Activated CD4-positive, CD25-positive, alpha-beta regulatory T cell treated with anti-CD3 and anti-CD28 coated beads, Interleukin-2, amount 50 U/mL, for 72 hours (primary cell): ENCODE measurements at regions not wholly inside any gene's neighbourhood (a gene's known extent, or its start where the extent isn't known, plus 50 kb on each side); places are given as distances from the start of the nearest gene placed in this dataset.
"Not testable (repeated sequence)": the region's sequence is repeated elsewhere in the genome, so short reads cannot be mapped to it uniquely, and the experiment has no call there.

Experiments used
- DNase-seq: peaks from one replicate; pipeline ENCODE4 v3.0.0; 2021

GRCh38 chr20:25985597-25985996 lies 288.9 kb upstream of the ZNF337 start:
- no peak for DNase-seq

- DNase-seq: peak; percentile 56
Observed at GRCh38 chr20:25984933-25985332, 288.3 kb upstream of the ZNF337 start.

GRCh38 chr20:25982701-25983100 lies 286.0 kb upstream of the ZNF337 start:
- DNase-seq: not testable (repeated sequence)

GRCh38 chr20:25978450-25979190 lies 282.0 kb upstream of the ZNF337 start:
- not testable (repeated sequence) for DNase-seq

GRCh38 chr20:25975816-25976215 lies 279.2 kb upstream of the ZNF337 start:
- not testable (repeated sequence) for DNase-seq

GRCh38 chr20:25965203-25965602 lies 268.6 kb upstream of the ZNF337 start:
- not testable (repeated sequence) for DNase-seq

GRCh38 chr20:25953876-25954275 lies 257.2 kb upstream of the ZNF337 start:
- not testable (repeated sequence) for DNase-seq

- not testable (repeated sequence) for DNase-seq
Observed at GRCh38 chr20:25935230-25935629, 238.6 kb upstream of the ZNF337 start.

- DNase-seq: not testable (repeated sequence)
Observed at GRCh38 chr20:25932806-25933205, 236.2 kb upstream of the ZNF337 start.

- not testable (repeated sequence) for DNase-seq
Observed at GRCh38 chr20:25932170-25932569, 235.5 kb upstream of the ZNF337 start.

GRCh38 chr20:25902321-25902720 lies 205.7 kb upstream of the ZNF337 start:
- DNase-seq: not testable (repeated sequence)

- DNase-seq: not testable (repeated sequence)
Observed at GRCh38 chr20:25898663-25899062, 202.0 kb upstream of the ZNF337 start.

- DNase-seq: not testable (repeated sequence)
Observed at GRCh38 chr20:25879096-25879495, 182.4 kb upstream of the ZNF337 start.

GRCh38 chr20:25868650-25868979 lies 172.0 kb upstream of the ZNF337 start:
- not testable (repeated sequence) for DNase-seq

GRCh38 chr20:25867776-25868649 lies 171.4 kb upstream of the ZNF337 start:
- DNase-seq: peak; percentile 63

- DNase-seq: not testable (repeated sequence)
Observed at GRCh38 chr20:25867015-25867775, 170.5 kb upstream of the ZNF337 start.

GRCh38 chr20:25865715-25866656 lies 169.3 kb upstream of the ZNF337 start:
- peak; percentile 71 for DNase-seq

- DNase-seq: not testable (repeated sequence)
Observed at GRCh38 chr20:25864963-25865714, 168.5 kb upstream of the ZNF337 start.

- no peak for DNase-seq
Observed at GRCh38 chr20:25864326-25864962, 167.8 kb upstream of the ZNF337 start.

GRCh38 chr20:25863536-25864325 lies 167.1 kb upstream of the ZNF337 start:
- peak; percentile 45 for DNase-seq
